ENCODE measurements at regions not wholly inside any gene's neighbourhood (a gene's known extent, or its start where the extent isn't known, plus 50 kb on each side); places are given as distances from the start of the nearest gene placed in this dataset.

DNA sequence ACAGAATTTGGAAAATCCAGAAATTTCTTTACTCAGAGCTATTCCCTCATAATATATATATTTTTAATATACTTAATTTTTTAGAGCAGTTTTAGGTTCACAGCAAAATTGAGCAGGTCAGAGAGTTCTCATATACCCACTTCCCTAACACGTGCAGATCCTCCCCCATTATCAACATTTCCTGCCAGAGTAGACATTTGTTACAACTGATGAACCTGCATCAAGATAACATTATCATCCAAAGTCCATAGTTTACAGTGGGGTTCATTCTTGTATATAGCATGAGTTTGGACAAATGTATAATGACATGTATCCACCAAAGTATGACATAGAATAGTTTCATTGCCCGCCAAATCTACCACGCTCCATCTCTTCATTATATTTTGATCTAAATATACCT lies 170.0 kb downstream of the PTEN start:
- H3K4me3 ChIP-seq (ENCODE audit: low read depth, low read length) = no peak overlapping the region
- no peak for DNase-seq (ENCODE audit: low read depth, low spot score)
- ChIA-PET CTCF (no interaction called here), POLR2A (interaction anchor here (1.1 kb wide), 1 partner anchor 9 kb away, joined by 7 read pairs; no protein-coding TSS in a partner anchor)
- TF ChIP-seq, protein P1, sequence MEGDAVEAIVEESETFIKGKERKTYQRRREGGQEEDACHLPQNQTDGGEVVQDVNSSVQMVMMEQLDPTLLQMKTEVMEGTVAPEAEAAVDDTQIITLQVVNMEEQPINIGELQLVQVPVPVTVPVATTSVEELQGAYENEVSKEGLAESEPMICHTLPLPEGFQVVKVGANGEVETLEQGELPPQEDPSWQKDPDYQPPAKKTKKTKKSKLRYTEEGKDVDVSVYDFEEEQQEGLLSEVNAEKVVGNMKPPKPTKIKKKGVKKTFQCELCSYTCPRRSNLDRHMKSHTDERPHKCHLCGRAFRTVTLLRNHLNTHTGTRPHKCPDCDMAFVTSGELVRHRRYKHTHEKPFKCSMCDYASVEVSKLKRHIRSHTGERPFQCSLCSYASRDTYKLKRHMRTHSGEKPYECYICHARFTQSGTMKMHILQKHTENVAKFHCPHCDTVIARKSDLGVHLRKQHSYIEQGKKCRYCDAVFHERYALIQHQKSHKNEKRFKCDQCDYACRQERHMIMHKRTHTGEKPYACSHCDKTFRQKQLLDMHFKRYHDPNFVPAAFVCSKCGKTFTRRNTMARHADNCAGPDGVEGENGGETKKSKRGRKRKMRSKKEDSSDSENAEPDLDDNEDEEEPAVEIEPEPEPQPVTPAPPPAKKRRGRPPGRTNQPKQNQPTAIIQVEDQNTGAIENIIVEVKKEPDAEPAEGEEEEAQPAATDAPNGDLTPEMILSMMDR (IDR thresholded peaks at IDR 0.05; ENCODE audit: insufficient read depth, low read length, missing control alignments) = no peak

DNA sequence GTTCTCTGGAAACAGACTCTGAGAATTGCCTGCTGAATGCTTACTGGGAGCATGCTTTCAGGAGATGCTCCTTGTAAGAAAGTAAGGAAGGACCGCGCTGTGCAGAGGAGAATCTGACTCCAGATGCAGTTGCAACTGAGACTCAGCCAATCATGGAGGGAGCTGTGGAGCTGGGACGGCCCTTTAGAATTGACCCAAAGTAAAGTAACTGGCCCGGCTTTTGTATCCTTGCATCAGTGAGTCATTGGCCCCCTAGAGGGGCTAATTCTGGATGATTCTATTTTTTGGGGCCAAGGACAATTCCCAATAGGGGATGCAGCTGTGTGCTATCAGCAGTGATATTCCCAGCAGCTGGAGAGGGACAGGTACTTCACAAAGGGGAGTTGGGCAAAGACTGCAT lies 170.4 kb downstream of the PTEN start:
- TF ChIP-seq, protein P1 (IDR thresholded peaks at IDR 0.05; ENCODE audit: insufficient read depth, low read length, missing control alignments) = no peak
- ChIA-PET POLR2A (no interaction called here), CTCF (no interaction called here)
- no peak for DNase-seq (ENCODE audit: low read depth, low spot score)
- H3K4me3 ChIP-seq (ENCODE audit: low read depth, low read length) = no peak overlapping the region

DNA sequence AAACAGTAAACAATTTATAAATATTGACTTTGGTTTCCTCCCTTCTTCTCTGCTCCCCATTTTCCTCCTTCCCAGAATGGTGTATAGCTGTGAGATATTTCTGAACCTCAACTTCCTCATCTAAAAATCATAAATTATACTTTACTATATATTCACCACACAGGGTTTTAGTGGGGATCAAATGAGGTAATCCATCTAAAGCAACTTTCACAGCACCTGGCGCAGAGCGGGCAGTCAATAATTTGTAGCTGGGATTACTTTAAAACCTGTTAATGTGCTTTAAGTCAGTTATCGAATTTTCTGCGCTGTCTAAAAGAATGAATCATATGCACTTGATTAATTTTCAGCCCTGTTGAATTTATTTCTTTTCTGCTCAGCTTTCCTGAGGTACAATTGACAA lies 172.7 kb downstream of the PTEN start:
- ChIA-PET CTCF (no interaction called here), POLR2A (no interaction called here)
- TF ChIP-seq, protein P1 (IDR thresholded peaks at IDR 0.05; ENCODE audit: insufficient read depth, low read length, missing control alignments) = no peak
- DNase-seq (ENCODE audit: low read depth, low spot score) = no peak
- H3K4me3 ChIP-seq (ENCODE audit: low read depth, low read length) = no peak overlapping the region

DNA sequence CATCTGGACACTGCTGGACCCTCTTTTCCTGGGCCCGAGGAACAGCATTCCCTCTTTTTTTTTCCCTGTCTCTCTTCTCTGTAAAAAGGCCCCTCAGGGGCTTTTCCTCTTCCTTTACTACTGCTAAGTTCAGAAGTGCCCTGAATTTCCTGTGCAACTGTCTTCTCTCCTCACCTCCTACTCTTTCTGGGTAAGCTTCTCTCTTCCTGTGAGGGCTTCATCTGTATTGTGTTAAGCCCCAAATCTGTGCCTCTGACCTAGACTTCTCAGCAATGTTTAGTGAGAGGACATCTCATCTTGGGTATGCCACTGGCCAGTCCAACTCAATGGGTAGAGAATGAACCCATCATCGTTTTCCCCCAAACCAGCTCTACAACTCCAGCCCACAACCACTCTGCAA lies 174.2 kb downstream of the PTEN start:
- H3K4me3 ChIP-seq (ENCODE audit: low read depth, low read length) = no peak overlapping the region
- DNase-seq (ENCODE audit: low read depth, low spot score) = no peak
- ChIA-PET CTCF (interaction anchor here (1.3 kb wide), 1 partner anchor 11 kb away, joined by 4 read pairs; no protein-coding TSS in a partner anchor), POLR2A (no interaction called here)
- TF ChIP-seq, protein P1 (IDR thresholded peaks at IDR 0.05; ENCODE audit: insufficient read depth, low read length, missing control alignments) = no peak

DNA sequence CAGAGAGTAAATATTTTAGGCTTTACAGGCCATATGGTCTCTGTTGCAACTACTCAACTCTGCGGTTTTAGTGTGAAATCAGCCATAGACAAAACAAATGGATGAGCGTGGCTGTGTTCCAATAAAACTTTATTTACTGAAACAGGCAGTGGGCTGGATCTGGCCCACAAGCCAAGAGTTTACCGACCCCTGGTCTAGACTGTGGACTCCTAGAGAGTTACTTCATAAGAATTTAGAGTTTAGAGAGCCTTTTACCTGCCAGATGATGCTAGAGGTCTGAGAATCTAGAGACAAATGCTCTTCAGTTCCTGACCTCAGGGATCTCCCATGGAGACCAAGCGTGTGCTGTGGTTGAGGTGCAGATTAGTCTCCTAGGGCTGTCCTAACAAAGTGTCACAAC lies 174.8 kb downstream of the PTEN start:
- DNase-seq (ENCODE audit: low read depth, low spot score) = no peak
- POLR2A ChIA-PET = no interaction called here
- TF ChIP-seq, protein P1 (IDR thresholded peaks at IDR 0.05; ENCODE audit: insufficient read depth, low read length, missing control alignments) = no peak
- no peak overlapping the region for H3K4me3 ChIP-seq (ENCODE audit: low read depth, low read length)
- CTCF ChIA-PET = no interaction called here

DNA sequence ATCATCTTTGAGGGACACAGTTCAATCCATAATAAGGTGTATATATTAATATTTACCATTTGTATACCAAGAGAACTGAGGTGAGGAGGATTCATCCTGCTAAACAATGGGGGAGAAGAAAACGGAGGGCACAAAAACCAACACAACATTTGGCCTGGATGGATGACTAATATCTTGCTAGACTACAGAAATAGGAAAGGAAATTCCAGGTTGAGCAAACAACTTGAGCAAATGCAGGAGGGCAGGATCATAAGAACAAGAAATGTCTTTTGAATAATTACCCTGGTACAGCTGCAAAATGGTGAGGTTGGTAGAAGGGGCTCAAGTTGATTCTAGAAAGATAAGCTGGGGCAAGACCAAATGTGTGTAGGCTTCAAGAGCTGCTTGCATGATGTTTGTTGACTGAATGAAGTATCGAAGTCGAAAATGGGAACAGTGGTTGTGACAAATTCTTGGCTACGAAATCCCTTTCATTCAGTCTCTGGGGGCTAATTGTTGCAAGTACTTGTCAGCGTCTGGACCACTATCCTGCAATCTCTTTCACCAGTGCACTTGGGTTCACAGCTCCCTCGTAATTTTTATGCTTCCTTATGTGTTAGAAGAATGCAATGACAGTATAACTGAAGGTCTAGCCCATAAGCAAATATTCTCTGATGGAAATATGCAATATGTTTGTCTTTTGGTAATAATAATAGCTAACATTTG lies 176.2 kb downstream of the PTEN start:
- CTCF ChIA-PET = interaction anchor here (1.2 to 1.3 kb wide), 2 partner anchors 9 to 349 kb away, joined by 3 to 4 read pairs; no protein-coding TSS in a partner anchor
- H3K4me3 ChIP-seq (ENCODE audit: low read depth, low read length) = no peak overlapping the region
- POLR2A ChIA-PET = no interaction called here
- TF ChIP-seq, protein P1 (IDR thresholded peaks at IDR 0.05; ENCODE audit: insufficient read depth, low read length, missing control alignments) = no peak
- no peak for DNase-seq (ENCODE audit: low read depth, low spot score)
